Thyroid gland (tissue), 4 donors: ENCODE measurements at regions not wholly inside any gene's neighbourhood (a gene's known extent, or its start where the extent isn't known, plus 50 kb on each side); places are given as distances from the start of the nearest gene placed in this dataset.

Experiments used
- POLR2A ChIP-seq, 2 donors: fragments of 450-650 bp; IDR thresholded peaks; one replicate each; pipeline ENCODE4 v1.6.1; 2017; ENCODE audit warnings: antibody characterized with exemption in 2 of 2, mild to moderate bottlenecking in 2 of 2, moderate library complexity in 1 of 2
- TF ChIP-seq, protein P1 (sequence below), 6 experiments: fragments of 200-600 bp in 3 of 6; fragments of 450-650 bp in 3 of 6; sonication (generic) in 3 of 6; IDR thresholded peaks; one replicate each; pipeline ENCODE4 v1.5.1; 2016 to 2019; ENCODE audit warnings: antibody characterized with exemption in 6 of 6, mild to moderate bottlenecking in 2 of 6, inconsistent platforms in 1 of 6, moderate library complexity in 1 of 6

GRCh38 chr1:101098327-101098726 lies 72.7 kb upstream of the DPH5 start:
- TF ChIP-seq, protein P1, sequence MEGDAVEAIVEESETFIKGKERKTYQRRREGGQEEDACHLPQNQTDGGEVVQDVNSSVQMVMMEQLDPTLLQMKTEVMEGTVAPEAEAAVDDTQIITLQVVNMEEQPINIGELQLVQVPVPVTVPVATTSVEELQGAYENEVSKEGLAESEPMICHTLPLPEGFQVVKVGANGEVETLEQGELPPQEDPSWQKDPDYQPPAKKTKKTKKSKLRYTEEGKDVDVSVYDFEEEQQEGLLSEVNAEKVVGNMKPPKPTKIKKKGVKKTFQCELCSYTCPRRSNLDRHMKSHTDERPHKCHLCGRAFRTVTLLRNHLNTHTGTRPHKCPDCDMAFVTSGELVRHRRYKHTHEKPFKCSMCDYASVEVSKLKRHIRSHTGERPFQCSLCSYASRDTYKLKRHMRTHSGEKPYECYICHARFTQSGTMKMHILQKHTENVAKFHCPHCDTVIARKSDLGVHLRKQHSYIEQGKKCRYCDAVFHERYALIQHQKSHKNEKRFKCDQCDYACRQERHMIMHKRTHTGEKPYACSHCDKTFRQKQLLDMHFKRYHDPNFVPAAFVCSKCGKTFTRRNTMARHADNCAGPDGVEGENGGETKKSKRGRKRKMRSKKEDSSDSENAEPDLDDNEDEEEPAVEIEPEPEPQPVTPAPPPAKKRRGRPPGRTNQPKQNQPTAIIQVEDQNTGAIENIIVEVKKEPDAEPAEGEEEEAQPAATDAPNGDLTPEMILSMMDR (IDR thresholded peaks at IDR 0.05): no peak
- no peak for TF ChIP-seq POLR2A (IDR thresholded peaks at IDR 0.05)
